NCI-H82 treated with DMSO at 0.1 percent for 48 hours (cell line): ENCODE measurements at regions not wholly inside any gene's neighbourhood (a gene's known extent, or its start where the extent isn't known, plus 50 kb on each side); places are given as distances from the start of the nearest gene placed in this dataset.

ENCODE experiments used
- DNase-seq: peaks from one replicate; lab custom pipeline; 2025; ENCODE audit not compliant: unreplicated experiment; lab: John Stamatoyannopoulos, UW

DNA sequence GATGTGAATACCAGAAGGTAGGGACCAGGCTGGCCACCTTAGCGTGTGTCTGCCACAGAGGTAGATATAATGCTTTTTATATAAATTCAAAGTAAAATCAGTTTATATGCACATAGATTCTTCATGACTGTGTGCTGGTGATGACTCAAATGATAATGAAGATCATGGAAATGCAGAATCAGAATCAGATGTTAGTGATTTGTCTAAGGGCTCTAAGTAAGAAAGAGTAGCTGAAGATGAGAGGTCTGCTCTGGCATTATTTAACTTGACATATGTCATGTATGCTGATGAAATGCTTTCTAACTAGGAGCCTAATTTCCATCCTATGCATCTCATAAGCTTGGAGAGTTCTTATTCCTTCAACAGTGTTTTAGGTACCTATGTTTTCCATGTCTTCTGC lies 50.3 kb upstream of the DPH6 start:
- no peak for DNase-seq

DNA sequence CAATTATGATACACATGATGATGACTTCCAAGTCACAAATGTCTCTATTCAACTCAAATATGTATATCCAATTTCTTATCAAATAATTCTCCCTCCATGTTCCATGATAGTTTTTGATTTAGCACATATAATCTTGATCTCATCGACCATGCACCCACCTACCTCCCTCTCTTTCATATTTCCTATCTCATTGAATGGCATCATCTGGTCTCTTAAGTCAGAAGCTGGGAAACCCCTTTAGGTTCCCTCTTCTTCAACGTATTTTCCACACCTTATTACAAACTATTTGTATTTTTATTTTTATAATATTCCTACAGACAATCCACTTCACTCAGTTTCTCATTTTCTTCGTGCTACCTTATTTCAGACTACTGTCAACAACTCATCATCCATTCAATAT lies 56.9 kb upstream of the DPH6 start:
- DNase-seq, result no peak

DNA sequence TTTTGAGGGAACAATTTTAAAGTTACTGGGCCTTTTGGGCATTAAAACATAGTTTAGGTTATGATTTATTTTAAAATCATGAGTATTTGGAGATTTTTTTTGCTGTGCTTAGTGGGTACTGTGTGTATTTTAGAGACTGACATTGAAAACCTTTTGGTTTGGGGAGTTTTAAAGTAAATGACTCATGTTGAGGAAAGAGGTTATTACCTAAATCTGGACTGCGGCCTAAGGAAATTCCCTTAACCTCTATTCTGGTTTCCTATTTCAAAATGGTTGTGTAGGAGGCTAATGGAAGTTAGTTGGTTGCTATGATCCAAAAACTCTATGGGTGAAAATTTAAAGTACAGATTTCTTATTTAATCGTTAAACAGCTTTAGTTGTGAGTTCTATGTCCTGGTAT lies 57.3 kb upstream of the DPH6 start:
- no peak for DNase-seq

DNA sequence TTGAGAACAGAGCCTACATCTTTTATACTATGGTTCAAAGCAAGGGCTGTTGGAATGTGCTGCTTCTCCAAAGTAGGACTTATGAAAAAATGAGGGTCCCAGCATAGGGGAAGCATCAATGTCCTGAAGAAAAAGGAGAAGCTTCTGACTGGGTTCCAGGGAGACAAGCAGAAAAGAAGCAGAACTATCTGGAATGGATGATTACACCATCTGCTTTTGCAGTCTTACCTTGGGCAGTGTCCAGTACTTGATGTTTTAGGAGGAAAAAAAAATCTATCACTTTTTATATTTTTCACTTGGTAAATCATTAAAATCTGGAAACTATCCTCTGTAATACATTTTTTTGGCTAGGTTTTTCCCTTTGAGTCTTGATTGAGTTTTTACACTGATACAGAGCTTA lies 57.9 kb upstream of the DPH6 start:
- DNase-seq, result no peak

DNA sequence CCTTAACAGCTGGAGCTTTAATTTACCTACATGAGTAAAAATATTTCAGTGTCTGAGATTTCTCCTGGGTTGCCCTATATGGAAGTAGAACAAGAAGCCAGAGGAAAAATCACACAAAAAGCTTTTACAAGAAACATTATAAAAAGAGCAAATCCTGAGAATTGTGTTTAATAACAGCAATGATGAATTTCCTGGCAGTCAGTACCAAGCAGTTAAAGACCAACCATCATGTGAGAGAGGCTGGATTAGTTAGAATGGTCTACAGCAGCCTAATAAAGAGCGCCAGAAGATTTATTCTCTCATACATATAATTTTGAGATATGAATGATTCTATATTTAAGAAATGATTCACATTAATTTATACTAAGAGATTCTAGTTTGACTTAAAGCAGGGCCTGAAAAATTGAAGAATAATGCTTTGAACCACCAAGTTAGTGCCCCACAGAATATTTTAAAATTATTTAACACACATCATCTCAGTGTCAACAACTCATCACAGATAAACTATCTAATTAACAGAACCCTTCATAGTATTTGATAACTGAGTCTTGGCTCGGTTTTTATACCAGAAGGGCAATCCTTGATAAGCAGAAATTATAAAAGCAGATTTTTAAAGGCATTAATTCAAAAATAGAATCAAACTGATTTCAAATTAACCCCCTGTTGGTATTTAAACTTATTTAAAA lies 59.9 kb upstream of the DPH6 start:
- no peak for DNase-seq

DNA sequence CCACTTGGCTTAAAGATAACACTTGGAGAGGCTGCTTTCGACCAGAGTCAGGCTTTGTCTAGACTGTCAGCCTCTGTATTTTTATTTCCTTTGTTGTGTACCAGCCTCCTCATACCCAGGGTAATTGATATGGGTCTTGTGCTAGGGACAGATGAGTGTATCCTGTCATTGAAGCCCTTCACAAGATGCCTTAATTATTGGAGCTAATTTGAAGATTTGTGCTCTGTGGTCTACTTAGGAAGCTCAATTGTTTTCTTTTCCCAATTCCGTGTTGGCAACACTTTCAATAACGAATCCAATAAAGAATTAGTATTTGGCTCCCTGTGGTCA lies 60.5 kb upstream of the DPH6 start:
- DNase-seq, result no peak

DNA sequence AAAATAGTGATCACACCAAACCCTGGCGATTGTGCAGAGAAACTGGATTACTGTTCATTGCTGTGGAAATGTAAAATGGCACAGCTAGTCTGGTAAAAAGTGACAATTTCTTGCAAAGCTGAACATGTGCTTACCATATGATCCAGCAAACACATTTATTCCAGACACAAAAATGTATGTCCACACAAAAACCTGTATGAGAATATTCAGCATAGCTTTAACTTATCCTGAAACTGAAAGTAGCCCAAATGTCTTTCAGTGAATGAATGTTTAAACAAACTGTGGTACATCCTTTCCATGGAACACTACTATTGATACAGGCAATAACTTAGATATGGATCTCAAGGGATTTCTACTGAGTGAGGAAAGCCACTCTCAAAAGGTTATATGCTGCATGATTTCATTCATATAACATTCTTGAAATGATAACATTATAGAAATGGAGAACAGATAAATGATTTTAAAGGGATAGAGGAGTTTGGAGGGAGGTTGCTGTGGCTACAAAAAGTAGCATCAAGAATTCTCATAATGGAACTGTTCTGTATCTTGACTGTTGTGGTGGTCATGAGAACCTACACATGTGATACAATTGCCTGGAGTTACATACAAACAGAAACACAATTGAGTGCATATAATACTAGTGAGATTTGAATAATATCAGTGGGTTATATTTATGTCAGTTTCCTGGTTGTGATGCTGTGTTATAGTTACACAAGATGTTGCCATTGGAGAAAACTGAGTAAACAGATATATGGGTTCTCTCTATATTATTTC lies 70.7 kb upstream of the DPH6 start:
- no peak for DNase-seq

DNA sequence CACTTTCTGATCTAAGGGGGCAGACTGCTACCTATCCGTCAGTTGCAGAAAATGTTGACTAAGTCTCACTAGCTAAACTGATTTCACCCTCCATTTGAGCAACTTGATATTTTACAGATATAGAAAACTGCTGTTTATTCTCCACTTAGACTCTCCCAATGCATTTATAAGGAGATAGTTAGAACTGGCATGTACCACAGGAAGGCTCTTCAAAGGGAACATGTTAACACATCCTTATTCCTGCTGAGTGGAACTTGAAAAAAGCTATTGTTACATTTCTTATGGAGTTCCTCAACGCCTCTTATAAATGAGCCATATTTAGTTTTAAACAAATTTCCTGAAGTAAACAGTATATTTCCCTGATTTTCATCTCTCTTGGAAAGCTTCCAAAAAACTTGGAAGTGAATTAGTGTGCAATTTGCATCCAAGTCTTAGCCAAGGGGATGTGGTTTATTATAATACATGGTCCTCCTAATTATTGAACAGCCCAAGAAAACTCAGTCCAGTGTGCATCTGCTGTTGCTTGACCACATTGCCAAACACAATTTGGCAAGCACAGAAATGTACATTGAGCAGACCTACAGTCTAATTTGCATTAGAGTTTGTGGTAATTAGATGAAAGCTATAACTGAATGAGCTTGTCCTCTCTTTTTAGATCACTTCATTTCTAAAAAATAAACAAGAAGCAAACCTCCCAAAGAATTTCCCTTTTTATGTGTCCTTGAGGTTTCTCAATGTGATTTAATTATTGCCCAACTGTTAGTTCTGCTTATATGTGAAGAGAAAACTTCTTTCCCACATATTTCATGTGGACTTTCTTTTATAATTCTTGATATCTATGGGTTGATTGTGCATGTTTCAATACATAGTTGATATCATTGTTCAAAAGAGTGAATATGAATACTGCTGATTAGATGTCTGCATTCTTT lies 72.6 kb upstream of the DPH6 start:
- no peak for DNase-seq

DNA sequence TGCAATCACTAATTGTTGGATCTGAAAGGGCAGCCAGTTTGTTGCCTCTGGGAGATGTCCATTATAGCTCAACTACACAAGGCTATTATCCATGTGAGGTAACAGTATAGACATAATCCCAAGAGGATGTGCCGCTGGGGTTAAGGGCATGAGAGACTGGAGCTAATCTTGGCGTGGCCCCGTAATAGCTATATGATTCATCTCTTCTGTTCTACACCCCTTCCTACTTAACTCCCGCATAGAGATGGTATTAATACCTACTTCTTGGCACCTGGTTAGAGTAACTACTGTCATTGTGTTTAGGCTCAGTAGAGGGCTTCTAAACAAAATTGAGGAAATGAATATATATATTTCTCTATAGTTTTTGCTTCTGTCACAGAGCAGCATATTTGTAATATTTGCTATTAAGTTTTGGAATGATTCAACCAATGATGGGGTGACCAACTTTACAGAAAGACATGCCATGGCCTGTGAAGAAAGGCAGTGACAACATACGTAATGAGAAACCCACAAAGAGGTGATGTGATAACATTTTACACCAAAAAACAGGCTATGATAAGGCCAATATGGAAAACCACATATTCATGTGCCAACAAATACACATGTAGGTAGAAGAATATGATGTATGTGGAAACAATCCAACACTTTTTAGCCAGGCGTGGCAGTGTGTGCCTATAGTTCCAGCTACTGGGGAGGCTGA lies 76.8 kb upstream of the DPH6 start:
- DNase-seq, result no peak

DNA sequence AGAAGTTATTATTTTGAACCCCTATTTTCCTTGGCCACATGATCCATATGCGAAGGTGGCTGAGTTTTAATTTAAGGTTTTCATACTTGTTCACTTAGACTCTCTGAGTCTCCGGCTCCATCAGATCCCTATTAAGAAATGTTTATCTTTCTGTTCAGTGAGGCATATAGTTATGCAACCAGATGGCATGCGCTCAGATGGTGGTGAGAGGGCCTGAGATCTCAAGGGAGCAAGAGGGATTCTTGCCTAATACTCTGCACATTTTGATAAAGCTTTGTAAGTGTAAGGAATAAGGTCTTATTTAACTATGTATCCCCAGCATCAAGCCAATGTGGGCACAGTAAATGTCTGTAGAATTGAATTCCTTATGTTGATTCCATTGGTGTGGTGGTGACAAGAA lies 78.9 kb upstream of the DPH6 start:
- no peak for DNase-seq

DNA sequence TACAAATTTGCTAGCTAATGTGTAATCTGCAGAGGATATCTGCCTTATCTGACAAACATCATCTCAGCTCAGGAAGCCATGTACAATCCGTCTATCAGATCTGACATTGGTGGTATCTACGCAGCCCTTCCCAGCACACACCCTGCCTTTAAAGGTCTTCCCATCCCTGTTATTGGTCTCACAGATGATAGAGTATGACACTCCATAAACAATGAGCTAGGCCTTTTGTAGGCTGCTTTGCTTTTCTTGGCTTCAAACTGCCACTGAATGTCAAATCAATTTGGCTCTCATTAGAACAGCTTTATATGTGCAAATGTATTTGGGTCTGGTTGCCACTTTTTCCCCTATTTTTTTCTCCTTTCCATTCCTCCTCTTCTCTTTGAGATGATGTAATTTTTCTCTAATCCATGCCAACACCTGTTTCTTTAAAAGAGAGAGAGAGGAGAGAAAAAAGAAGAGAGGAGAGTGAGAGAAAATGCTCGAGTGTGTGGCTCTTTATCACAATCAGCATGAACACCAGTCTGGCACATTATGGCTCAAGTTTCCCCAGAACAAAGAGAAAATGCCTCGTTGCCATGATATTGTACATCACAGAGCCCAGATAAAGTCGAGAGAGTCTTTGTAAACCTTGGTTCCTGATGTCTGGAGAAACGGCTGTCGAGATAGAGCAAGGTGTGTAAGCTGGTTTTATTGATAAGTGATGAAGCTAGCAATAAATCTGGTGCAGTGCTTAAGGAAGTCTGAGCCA lies 80.8 kb upstream of the DPH6 start:
- DNase-seq, result no peak

DNA sequence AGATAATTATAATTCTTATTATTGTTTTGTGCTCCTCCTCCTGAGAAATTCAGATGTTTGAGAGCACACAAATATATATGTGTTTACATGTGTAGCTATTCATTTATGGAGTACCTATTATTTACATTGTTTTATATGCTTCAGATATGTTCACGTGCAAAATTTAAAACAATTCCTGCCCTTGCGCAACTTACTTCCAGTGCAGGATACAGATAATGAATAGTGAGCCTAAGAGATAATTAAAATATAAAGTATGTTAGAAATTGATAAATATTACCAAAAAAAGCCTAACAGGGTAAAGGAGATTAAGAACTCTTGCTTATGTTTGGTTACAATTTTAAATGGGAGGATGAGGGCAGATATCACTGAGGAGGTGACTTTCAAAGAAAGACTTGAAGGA lies 81.7 kb upstream of the DPH6 start:
- no peak for DNase-seq

DNA sequence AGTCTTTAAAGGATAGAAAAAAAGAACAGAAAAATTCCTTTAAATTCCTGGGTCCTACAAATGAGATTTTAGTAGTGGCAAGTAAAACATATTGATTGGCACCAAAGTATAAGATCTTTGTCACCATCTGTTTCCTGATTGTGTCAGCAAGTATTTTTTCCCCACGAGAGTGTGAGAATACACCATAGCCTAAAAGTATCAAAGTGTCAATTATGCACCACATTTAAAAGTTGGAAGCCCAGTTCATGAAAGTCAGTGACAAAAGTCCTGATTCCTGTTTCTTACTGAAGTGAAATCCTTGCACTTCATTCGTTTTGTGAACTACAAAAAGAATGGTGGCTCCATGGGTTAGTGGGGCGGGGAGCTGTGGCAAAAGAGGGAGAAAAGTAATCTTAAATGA lies 83.8 kb upstream of the DPH6 start:
- no peak for DNase-seq

DNA sequence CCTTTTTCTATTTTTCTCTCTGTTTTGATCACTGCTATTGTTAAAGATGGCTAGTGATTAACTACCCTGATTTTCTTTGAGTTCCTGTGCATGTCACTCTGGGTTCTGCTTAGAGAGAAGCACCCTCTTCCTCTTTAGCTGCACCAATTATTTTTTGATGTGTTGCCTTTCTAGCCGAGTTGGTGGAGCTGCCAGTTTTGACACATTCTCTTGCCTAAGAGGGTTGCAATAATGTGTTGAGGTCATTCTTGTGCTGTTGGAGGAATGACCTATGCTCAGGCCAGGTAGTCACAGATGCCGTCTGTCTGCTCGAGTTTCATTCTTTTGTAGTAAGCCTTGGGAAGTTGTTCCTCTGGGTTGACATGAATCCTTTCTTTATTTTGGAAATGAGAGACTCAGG lies 84.6 kb upstream of the DPH6 start:
- DNase-seq, result no peak

DNA sequence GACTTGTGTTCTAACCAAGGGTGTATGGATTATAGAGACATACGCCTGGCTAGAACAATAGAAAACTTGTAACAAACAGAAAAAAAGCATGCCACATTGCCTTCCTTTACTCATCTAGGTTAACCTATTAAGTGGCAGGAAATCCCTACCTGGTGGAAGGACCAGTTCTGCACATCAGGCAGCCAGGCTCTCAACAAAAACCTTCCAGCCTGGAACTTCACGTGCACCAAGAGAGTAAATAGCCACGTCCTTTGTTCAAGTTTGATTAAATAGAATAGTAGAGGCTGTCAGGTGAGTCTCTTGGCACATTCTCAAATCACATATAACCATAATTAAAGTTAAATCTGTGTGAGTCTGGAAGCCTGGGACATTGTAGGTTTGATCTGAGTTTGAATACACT lies 85.0 kb upstream of the DPH6 start:
- no peak for DNase-seq

DNA sequence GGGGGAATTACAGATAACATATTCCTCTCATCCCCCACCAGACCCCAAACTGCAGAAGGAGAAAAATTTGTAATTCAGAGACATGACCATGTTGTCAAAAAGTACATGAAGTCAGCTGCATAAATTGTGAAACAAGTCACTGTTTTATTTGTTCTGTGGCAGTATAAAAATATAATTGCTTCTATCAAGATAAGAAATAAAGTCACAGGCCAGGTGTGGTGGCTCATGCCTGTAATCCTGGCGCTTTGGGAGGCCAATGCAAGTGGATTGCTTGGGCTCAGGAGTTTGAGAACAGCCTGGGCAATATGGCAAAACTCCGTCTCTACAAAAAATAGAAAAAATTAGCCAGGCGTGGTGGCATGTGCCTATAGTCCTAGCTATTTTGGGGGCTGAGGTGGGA lies 87.7 kb upstream of the DPH6 start:
- no peak for DNase-seq

DNA sequence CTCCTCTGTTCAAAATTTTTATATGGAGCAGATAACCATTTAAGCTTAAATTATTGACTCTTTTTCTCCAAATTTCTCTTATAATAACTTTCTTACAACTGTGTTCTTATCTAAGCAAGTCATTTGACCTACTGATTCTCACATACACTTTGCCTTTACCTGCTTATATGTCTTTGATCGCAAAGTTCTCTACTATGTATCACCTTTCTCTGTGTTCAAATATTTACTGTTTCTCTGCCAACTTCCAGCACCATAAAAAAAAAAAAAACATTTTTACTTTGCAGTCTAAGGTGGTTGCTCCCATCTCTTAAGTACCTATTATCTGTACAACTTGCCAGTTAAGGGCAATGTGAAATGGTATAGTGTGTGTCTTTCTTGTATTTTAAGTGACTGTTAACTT lies 100.8 kb upstream of the DPH6 start:
- no peak for DNase-seq

DNA sequence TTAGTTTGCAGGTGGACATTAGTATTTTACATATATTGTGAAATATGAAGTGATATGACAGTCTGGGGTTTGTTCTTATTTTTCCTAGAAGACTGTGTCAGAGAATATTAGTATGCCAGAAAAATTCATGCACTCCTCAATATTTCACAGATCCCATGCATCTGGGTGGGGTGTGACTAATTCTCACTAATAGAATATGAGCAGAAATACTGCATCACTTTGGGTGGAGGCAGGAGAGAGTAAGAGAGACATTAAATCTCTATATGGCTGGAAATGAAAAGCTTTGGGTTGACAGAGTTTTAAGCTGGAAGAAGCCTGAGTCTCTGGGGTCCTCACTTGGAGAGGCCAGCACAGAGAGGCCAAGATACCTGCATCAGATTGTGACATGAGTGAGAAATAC lies 101.3 kb upstream of the DPH6 start:
- no peak for DNase-seq

DNA sequence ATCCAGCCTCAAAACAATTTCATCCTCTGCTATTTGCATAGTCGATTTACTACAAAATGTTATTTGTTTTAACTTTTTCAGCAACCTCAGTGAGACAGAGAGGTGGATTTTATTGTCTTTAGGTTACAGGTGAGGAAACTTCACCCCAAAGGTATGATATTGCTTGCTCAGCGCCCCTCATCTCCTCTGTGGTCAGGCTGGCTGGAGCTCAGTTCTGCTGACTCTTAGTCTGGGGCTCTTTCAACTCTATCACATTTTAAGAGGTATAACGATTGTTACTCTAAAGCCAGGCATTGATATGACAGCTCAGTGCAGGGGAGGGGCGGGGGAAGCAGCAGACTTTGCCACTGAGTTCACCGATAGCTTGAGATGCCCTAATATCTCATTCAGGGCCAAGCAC lies 103.0 kb upstream of the DPH6 start:
- no peak for DNase-seq

DNA sequence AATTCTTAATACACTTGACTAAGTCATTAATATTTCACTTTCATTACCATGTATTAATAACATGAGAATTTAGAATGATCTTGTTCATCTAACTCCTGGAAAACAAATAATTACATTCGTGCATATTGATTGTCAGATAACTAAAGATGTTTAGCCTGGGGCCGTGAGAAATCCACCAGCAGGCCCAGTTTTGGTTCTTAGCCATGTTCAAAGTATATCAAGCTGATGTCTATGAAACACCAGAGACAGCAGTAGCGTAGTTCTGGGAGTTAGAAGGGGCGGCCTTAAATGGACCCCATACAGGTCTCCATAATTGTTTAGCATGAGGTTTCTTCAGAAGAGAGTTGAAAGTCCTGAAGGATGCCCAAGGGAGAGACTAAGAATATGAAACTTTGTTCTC lies 103.6 kb upstream of the DPH6 start:
- DNase-seq, result no peak

DNA sequence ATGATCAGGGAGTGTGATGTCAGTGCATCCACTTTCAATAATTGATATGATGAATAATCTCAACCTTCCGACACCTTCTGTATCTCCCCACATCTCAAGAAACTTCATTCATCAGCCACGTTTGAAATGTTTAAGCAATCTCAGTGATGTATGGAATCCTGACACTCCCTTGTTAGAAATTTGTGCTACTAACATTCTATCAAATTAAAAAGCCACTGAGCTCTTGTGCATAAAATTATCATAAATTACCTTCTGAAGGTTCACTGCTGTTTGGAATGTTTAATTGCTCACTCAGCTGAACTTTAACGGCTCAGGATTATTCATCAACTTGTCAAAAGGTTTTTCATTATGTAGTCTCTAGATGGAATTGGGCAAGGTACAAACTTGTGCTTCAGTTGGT lies 108.4 kb upstream of the DPH6 start:
- DNase-seq, result no peak
